Ascending aorta (tissue), 2 donors: ENCODE measurements at regions not wholly inside any gene's neighbourhood (a gene's known extent, or its start where the extent isn't known, plus 50 kb on each side); places are given as distances from the start of the nearest gene placed in this dataset.

Experiments
- DNase-seq, 2 donors: peaks; one replicate each; pipeline ENCODE4 v3.0.0-alpha.2; 2019; ENCODE audit warnings: low spot score in 2 of 2
- H3K27ac ChIP-seq, 2 donors: fragments of 200-600 bp; sonication (generic); one replicate each; pipeline ENCODE4 v1.5.1; 2016 to 2017; ENCODE audit warnings: mild to moderate bottlenecking in 1 of 2
- H3K27me3 ChIP-seq: fragments of 200-600 bp; sonication (generic); one replicate; pipeline ENCODE4 v1.5.1; 2017
- H3K36me3 ChIP-seq, 2 donors: fragments of 200-600 bp; sonication (generic); one replicate each; pipeline ENCODE4 v1.5.1; 2016
- H3K4me1 ChIP-seq, 2 donors: fragments of 200-600 bp; sonication (generic); one replicate each; pipeline ENCODE4 v1.5.1; 2016 to 2017; ENCODE audit warnings: mild to moderate bottlenecking in 1 of 2
- H3K4me3 ChIP-seq, 2 donors: fragments of 200-600 bp; sonication (generic); one replicate each; pipeline ENCODE4 v1.5.1; 2016 to 2017; ENCODE audit warnings: mild to moderate bottlenecking in 1 of 2
- H3K9me3 ChIP-seq, 2 donors: fragments of 200-600 bp; sonication (generic); one replicate each; pipeline ENCODE4 v1.5.1; 2016
- CTCF ChIP-seq, 3 experiments: fragments of 200-600 bp in 2 of 3; fragments of 450-650 bp in 1 of 3; sonication (generic) in 2 of 3; IDR thresholded peaks; one replicate each; pipeline ENCODE4 v1.5.1; 2016 to 2019; ENCODE audit warnings: antibody characterized with exemption in 3 of 3, mild to moderate bottlenecking in 1 of 3, moderate library complexity in 1 of 3
- intact Hi-C: fragments of 100-400 bp; cut with DNase I; formaldehyde crosslinking; loops from one replicate; pipeline ENCODE4 v1.15.1; 2023

- Histone ChIP-seq H3K9me3 (no peaks in the 10 kb centered on the region), H3K4me1 (no peaks in the 10 kb centered on the region), H3K27me3 (no peaks in the 10 kb centered on the region), H3K4me3 (no peak overlapping the region), H3K36me3 (no peaks in the 10 kb centered on the region), H3K27ac (no peak overlapping the region)
- intact Hi-C loops = no loop called here
- TF ChIP-seq CTCF (IDR thresholded peaks at IDR 0.05) = no peak
- no peak for DNase-seq
Observed at GRCh38 chr4:84232309-84233095, 266.6 kb downstream of the NKX6-1 start.

- Histone ChIP-seq H3K27ac (no peak overlapping the region), H3K27me3 (no peaks in the 10 kb centered on the region), H3K36me3 (no peaks in the 10 kb centered on the region), H3K4me1 (no peaks in the 10 kb centered on the region), H3K9me3 (no peaks in the 10 kb centered on the region), H3K4me3 (no peak overlapping the region)
- no peak for DNase-seq
- TF ChIP-seq CTCF (IDR thresholded peaks at IDR 0.05) = no peak
- intact Hi-C loops = no loop called here
Observed at GRCh38 chr4:84231539-84232055, 267.5 kb downstream of the NKX6-1 start.

- Histone ChIP-seq H3K27ac (no peak overlapping the region), H3K4me1 (no peaks in the 10 kb centered on the region), H3K27me3 (no peaks in the 10 kb centered on the region), H3K9me3 (no peaks in the 10 kb centered on the region), H3K36me3 (no peaks in the 10 kb centered on the region), H3K4me3 (no peak overlapping the region)
- no peak for DNase-seq
- intact Hi-C loops = no loop called here
- TF ChIP-seq CTCF (IDR thresholded peaks at IDR 0.05) = no peak
Observed at GRCh38 chr4:84224522-84224921, 274.6 kb downstream of the NKX6-1 start.

GRCh38 chr4:84221704-84222103 lies 277.4 kb downstream of the NKX6-1 start:
- H3K27me3 ChIP-seq = no peaks in the 10 kb centered on the region
- no peak overlapping the region for H3K4me3 ChIP-seq
- DNase-seq = no peak
- no peaks in the 10 kb centered on the region for H3K4me1 ChIP-seq
- H3K36me3 ChIP-seq = no peaks in the 10 kb centered on the region
- no peak for TF ChIP-seq CTCF (IDR thresholded peaks at IDR 0.05)
- intact Hi-C loops = no loop called here
- no peak overlapping the region for H3K27ac ChIP-seq
- H3K9me3 ChIP-seq = no peaks in the 10 kb centered on the region

GRCh38 chr4:84220990-84221389 lies 278.1 kb downstream of the NKX6-1 start:
- Histone ChIP-seq H3K27ac (no peak overlapping the region), H3K4me3 (no peak overlapping the region)

More at GRCh38 chr4:84220990-84221389, 278.1 kb downstream of the NKX6-1 start:
- intact Hi-C loops = no loop called here
- Histone ChIP-seq H3K27me3 (no peaks in the 10 kb centered on the region), H3K9me3 (no peaks in the 10 kb centered on the region), H3K4me1 (no peaks in the 10 kb centered on the region), H3K36me3 (no peaks in the 10 kb centered on the region)
- no peak for DNase-seq
- no peak for TF ChIP-seq CTCF (IDR thresholded peaks at IDR 0.05)
